ENCODE measurements at regions not wholly inside any gene's neighbourhood (a gene's known extent, or its start where the extent isn't known, plus 50 kb on each side); places are given as distances from the start of the nearest gene placed in this dataset.

DNA sequence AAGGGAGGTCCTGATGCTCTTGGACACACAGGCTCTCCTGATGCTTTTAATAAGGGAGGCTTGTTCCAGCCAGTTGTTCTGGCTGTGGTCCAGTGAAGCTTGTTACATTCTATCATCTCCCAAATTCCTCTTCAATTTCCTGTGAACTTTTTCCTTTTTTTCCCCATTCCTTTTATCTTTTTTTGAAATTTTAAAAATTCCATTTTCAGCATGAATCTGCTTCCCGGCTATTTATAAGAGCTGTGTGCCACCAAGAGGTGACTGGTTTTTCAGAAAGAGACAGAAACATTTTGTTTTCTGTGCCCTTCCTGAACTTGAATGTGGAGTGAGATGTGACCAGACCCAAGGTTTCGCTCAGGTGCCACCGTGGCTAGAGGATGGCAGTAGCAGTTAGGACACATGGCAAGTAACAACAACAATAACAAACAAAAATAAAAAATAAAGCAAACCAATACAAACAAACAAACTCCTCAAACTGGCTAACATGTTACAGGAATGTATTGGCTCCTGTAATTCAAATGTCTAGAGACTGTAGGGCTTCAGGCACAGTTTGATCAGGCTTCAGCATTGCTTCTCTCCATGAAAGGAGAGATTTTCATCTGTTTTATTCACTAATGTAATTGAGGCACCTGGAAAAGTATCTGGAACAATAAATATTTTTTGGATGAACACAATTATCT, 121.1 kb downstream of the BOD1 start:
- TF ChIP-seq, protein P1, sequence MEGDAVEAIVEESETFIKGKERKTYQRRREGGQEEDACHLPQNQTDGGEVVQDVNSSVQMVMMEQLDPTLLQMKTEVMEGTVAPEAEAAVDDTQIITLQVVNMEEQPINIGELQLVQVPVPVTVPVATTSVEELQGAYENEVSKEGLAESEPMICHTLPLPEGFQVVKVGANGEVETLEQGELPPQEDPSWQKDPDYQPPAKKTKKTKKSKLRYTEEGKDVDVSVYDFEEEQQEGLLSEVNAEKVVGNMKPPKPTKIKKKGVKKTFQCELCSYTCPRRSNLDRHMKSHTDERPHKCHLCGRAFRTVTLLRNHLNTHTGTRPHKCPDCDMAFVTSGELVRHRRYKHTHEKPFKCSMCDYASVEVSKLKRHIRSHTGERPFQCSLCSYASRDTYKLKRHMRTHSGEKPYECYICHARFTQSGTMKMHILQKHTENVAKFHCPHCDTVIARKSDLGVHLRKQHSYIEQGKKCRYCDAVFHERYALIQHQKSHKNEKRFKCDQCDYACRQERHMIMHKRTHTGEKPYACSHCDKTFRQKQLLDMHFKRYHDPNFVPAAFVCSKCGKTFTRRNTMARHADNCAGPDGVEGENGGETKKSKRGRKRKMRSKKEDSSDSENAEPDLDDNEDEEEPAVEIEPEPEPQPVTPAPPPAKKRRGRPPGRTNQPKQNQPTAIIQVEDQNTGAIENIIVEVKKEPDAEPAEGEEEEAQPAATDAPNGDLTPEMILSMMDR (IDR thresholded peaks at IDR 0.05; ENCODE audit: control extremely low read depth, extremely low read depth, low read depth, missing control alignments), result no peak
- ChIA-PET CTCF (no interaction called here), POLR2A (no interaction called here)
- no peak for DNase-seq (ENCODE audit: extremely low spot score)

DNA sequence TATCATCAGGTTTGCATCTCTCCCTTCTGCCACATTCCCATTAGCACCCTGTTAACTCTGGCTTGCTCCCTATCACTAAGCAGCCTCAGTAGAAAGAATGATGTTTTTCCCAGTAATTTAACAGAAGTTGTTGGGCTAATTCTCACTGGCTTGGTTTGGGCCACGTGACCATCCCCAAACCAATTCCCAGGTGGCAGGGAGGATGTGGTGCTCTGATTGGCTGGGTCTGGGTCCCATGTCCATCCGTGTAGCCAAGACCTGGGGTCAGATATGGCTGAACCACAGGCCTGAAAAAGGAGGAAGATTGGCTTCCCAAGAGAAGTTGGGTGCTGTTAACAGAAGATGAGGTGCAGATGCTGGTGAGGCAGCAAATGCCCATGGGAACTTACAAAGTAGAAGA, 122.0 kb downstream of the BOD1 start:
- TF ChIP-seq, protein P1 (IDR thresholded peaks at IDR 0.05; ENCODE audit: control extremely low read depth, extremely low read depth, low read depth, missing control alignments), result no peak
- DNase-seq (ENCODE audit: extremely low spot score), result no peak
- POLR2A ChIA-PET, result no interaction called here
- CTCF ChIA-PET, result no interaction called here

DNA sequence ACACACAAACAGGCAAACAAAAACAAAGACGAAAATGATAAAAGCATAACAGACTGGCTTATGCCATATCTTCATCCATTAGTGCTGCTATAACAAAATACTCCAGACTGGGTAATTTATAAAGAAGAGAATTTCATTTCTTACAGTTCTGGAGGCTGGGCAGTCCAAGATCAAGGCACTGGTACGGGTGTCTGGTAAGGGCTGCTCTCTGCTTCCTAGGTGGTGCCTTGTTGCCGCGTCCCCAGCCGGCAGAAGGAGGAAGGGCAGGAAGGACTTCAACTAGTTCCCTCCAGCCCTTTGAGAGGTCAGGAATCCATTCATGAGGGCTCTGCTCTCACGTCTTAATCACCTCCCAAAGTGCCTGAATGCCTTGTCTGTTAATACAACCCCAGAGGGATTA, 122.6 kb downstream of the BOD1 start:
- TF ChIP-seq, protein P1 (IDR thresholded peaks at IDR 0.05; ENCODE audit: control extremely low read depth, extremely low read depth, low read depth, missing control alignments), result no peak
- DNase-seq (ENCODE audit: extremely low spot score), result no peak
- ChIA-PET POLR2A (no interaction called here), CTCF (no interaction called here)

DNA sequence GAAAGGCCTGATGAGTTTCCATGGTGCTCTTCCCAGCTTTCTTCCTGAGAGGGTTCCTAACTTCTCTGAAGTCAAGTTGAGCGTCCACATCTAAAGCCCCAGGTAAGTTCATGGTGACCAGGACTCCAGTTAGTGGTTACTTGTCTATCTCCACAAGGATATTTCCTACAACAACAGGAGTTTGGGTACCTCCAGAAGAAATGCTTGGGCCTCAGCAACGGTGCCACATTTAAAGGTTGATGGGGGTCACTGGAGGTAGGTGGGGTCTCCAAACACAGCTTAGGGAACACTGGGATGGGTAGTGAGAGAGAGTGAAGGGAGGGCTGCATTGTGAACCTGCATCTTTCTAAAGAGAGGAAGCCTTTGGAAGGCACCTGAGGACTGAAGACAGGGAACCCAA, 123.4 kb downstream of the BOD1 start:
- TF ChIP-seq, protein P1 (IDR thresholded peaks at IDR 0.05; ENCODE audit: control extremely low read depth, extremely low read depth, low read depth, missing control alignments), result no peak
- ChIA-PET CTCF (no interaction called here), POLR2A (no interaction called here)
- DNase-seq (ENCODE audit: extremely low spot score), result no peak

DNA sequence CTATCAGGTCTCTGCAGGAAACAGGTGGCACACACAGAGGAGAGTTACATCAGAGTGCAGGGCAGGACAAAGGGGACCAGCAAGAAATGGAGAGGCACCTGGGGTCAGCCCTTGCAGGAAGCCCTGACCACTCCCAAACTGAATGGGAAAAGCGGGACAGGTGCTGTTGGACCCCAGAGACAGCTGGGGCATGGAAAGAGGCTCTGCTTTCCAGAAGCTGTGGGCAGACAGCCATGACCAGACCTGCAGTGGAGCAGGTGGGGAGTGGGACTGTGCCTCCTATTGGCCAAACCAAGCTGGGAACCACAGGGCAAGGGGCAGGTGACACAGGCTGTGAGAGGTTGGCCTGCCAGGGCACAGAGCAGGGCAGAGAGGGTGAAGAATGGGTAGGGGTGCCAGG, 125.8 kb downstream of the BOD1 start:
- TF ChIP-seq, protein P1 (IDR thresholded peaks at IDR 0.05; ENCODE audit: control extremely low read depth, extremely low read depth, low read depth, missing control alignments), result no peak
- CTCF ChIA-PET, result interaction anchor here (1.6 kb wide), 1 partner anchor 40 kb away, joined by 3 read pairs; no protein-coding TSS in a partner anchor
- POLR2A ChIA-PET, result no interaction called here
- DNase-seq (ENCODE audit: extremely low spot score), result no peak

DNA sequence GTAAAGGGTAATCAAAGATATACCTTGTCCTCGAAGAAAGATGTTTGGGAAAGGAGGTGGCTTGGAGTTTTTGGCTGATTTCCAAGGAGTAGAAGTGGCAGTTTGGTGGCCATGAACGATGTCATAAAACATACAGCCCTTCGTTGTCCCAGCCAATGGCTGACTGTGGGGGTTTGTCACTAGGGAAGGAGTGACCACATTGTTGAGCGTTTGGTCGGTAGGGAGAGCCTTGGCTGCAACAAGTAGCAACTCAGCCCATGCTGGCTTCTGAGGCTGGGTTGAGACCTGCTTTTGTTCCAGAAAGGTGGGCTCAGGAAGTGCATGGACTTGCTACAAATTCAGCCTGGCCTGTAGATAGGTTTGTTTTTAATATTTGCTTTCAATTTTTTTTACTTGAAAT, 128.3 kb downstream of the BOD1 start:
- DNase-seq (ENCODE audit: extremely low spot score), result no peak
- CTCF ChIA-PET, result interaction anchor here (0.8 kb wide), 1 partner anchor 15 kb away, joined by 3 read pairs; no protein-coding TSS in a partner anchor
- TF ChIP-seq, protein P1 (IDR thresholded peaks at IDR 0.05; ENCODE audit: control extremely low read depth, extremely low read depth, low read depth, missing control alignments), result no peak
- POLR2A ChIA-PET, result no interaction called here

All from GM10248 (cell line).